Activated CD4-positive, alpha-beta T cell treated with anti-CD3 and anti-CD28 coated beads, Interleukin-2, amount 50 U/mL, for 48 hours (primary cell): ENCODE measurements at regions not wholly inside any gene's neighbourhood (a gene's known extent, or its start where the extent isn't known, plus 50 kb on each side); places are given as distances from the start of the nearest gene placed in this dataset.
"Not testable (repeated sequence)": the region's sequence is repeated elsewhere in the genome, so short reads cannot be mapped to it uniquely, and the experiment has no call there.

Source experiments
- DNase-seq, 2 experiments: peaks; one replicate each; pipeline ENCODE4 v3.0.0-alpha.2; 2020

- no peak for DNase-seq
Measured at GRCh38 chr18:27564066-27564465, 379.0 kb upstream of the CHST9 start.

GRCh38 chr18:27558388-27559155 is 373.5 kb upstream of the CHST9 start:
- DNase-seq = no peak

- no peak for DNase-seq
Measured at GRCh38 chr18:27556741-27557140, 371.6 kb upstream of the CHST9 start.

- no peak for DNase-seq
Measured at GRCh38 chr18:27549335-27550039, 364.4 kb upstream of the CHST9 start.

- DNase-seq = no peak
Measured at GRCh38 chr18:27546991-27547390, 361.9 kb upstream of the CHST9 start.

GRCh38 chr18:27544206-27544605 is 359.1 kb upstream of the CHST9 start:
- no peak for DNase-seq

- no peak for DNase-seq
Measured at GRCh38 chr18:27541293-27541692, 356.2 kb upstream of the CHST9 start.

- no peak for DNase-seq
Measured at GRCh38 chr18:27540111-27540510, 355.0 kb upstream of the CHST9 start.

GRCh38 chr18:27528925-27529521 is 343.9 kb upstream of the CHST9 start:
- no peak for DNase-seq

GRCh38 chr18:27527856-27528255 is 342.7 kb upstream of the CHST9 start:
- no peak for DNase-seq

GRCh38 chr18:27520401-27520800 is 335.3 kb upstream of the CHST9 start:
- DNase-seq = no peak

GRCh38 chr18:27510036-27510633 is 325.0 kb upstream of the CHST9 start:
- not testable (repeated sequence) for DNase-seq

GRCh38 chr18:27501671-27502070 is 316.6 kb upstream of the CHST9 start:
- no peak for DNase-seq

- no peak for DNase-seq
Measured at GRCh38 chr18:27500531-27500930, 315.4 kb upstream of the CHST9 start.

GRCh38 chr18:27497246-27497645 is 312.1 kb upstream of the CHST9 start:
- no peak for DNase-seq

- DNase-seq = no peak
Measured at GRCh38 chr18:27493182-27493581, 308.1 kb upstream of the CHST9 start.

GRCh38 chr18:27491772-27492171 is 306.7 kb upstream of the CHST9 start:
- no peak for DNase-seq

GRCh38 chr18:27483276-27483675 is 298.2 kb upstream of the CHST9 start:
- DNase-seq = no peak

GRCh38 chr18:27478459-27478858 is 293.4 kb upstream of the CHST9 start:
- no peak for DNase-seq

- no peak for DNase-seq
Measured at GRCh38 chr18:27473318-27473717, 288.2 kb upstream of the CHST9 start.

- DNase-seq = no peak
Measured at GRCh38 chr18:27467073-27467472, 282.0 kb upstream of the CHST9 start.

- DNase-seq = no peak
Measured at GRCh38 chr18:27461957-27462356, 276.8 kb upstream of the CHST9 start.

- no peak for DNase-seq
Measured at GRCh38 chr18:27449104-27449503, 264.0 kb upstream of the CHST9 start.

GRCh38 chr18:27447930-27448329 is 262.8 kb upstream of the CHST9 start:
- DNase-seq = no peak
